IPS DF 6.9 (cell line): ENCODE measurements at regions not wholly inside any gene's neighbourhood (a gene's known extent, or its start where the extent isn't known, plus 50 kb on each side); places are given as distances from the start of the nearest gene placed in this dataset.

Source experiments
- DNase-seq: peaks from one replicate; pipeline ENCODE4 v3.0.0-alpha.2; 2013; ENCODE audit warnings: low read depth, low spot score
- H3K27ac ChIP-seq: one replicate; pipeline ENCODE4 v1.5.1; 2013; ENCODE audit warnings: low read length, control low read depth
- H3K27me3 ChIP-seq: 2 replicates; pipeline ENCODE4 v1.6.1; 2013; ENCODE audit warnings: mild to moderate bottlenecking, low read length; ENCODE audit not compliant: control insufficient read depth, insufficient read depth
- H3K36me3 ChIP-seq: 2 replicates; pipeline ENCODE4 v1.6.1; 2013; ENCODE audit warnings: low read length; ENCODE audit not compliant: control insufficient read depth, insufficient read depth
- H3K4me1 ChIP-seq: 2 replicates; pipeline ENCODE4 v1.6.1; 2013; ENCODE audit warnings: low read length; ENCODE audit not compliant: control insufficient read depth, insufficient read depth
- H3K4me3 ChIP-seq: 2 replicates; pipeline ENCODE4 v1.5.1; 2013; ENCODE audit warnings: mild to moderate bottlenecking, low read length
- H3K9me3 ChIP-seq: 2 replicates; pipeline ENCODE4 v1.6.1; 2013; ENCODE audit warnings: low read length, inconsistent platforms; ENCODE audit not compliant: control insufficient read depth, insufficient read depth
- WGBS: extraction: QIAGEN DNeasy Blood & Tissue Kit; methylation state at CpG from one replicate; pipeline ENCODE4 v1.1.7; 2013; ENCODE audit warnings: mixed read lengths, missing lambda C conversion rate; ENCODE audit not compliant: insufficient read length, insufficient coverage; 5-methylcytosine and 5-hydroxymethylcytosine counted together

DNA sequence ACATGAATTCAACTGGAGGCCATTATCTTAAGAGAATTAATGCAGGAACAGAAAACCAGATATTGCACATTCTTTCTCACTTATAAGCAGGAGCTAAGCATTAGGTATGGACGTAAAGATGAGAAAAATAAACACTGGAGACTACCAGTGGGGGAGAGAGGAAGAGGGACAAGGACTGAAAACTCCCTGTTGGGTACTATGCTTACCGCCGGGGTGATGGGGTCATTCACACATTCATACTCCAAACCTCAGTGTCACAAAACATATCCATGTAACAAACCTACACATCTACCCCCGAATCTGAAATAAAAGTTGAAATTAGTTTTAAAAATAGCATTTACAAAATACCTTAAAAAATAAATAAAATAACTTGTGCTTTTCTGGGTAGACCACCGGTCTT is 80.8 kb upstream of the RAP1B start:
- H3K4me3 ChIP-seq, result no peak overlapping the region
- H3K36me3 ChIP-seq, result no peaks in the 10 kb centered on the region
- DNase-seq, result no peak
- no peaks in the 10 kb centered on the region for H3K9me3 ChIP-seq
- H3K27me3 ChIP-seq, result no peaks in the 10 kb centered on the region
- no peak overlapping the region for H3K27ac ChIP-seq
- no CpG with 5 or more reads among the region's 5 CpGs for WGBS
- H3K4me1 ChIP-seq, result no peaks in the 10 kb centered on the region

DNA sequence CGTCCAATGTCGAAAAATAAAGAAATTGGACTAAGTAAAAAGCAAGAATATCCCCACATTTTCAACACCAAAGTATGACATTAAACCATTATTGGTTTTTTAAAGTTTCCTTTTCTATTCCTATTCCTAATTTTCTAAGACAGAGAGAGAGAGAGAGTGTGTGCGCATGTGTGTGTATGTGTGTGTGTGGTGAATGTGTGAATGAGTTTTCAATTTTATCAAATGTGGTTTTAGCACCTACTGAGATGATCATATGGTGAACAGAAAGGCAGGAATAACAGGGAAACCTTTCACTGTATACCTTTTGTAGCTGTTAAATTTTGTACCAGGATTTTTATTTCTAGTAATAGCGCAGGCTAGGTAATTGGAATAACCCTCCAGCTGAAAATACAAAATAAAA is 80.4 kb upstream of the RAP1B start:
- no peaks in the 10 kb centered on the region for H3K4me1 ChIP-seq
- WGBS, result no CpG with 5 or more reads among the region's 4 CpGs
- no peak overlapping the region for H3K4me3 ChIP-seq
- H3K27ac ChIP-seq, result no peak overlapping the region
- no peaks in the 10 kb centered on the region for H3K36me3 ChIP-seq
- H3K9me3 ChIP-seq, result no peaks in the 10 kb centered on the region
- H3K27me3 ChIP-seq, result no peaks in the 10 kb centered on the region
- no peak for DNase-seq

DNA sequence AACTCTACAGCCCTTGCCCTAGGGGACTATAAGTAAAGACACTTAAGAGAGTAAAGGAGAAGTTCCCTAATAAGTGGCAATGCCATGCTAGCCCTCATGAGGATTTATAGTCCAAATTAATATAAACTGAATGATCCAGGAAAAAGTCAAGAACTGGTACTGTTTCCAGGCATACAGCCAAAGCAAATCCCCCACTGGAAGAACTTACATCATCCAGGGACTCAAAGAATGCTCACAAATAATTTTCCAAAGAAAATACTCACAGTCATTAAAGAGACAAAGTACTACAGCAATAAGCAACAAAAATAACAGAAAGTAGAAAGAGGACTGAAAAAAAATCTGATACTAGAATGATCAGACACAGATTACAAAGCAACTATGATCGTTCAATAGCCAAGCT is 79.7 kb upstream of the RAP1B start:
- no peak for DNase-seq
- no peak overlapping the region for H3K4me3 ChIP-seq
- H3K9me3 ChIP-seq, result no peaks in the 10 kb centered on the region
- H3K27ac ChIP-seq, result no peak overlapping the region
- WGBS, result no CpG with 5 or more reads among the region's 1 CpG
- H3K27me3 ChIP-seq, result no peaks in the 10 kb centered on the region
- no peaks in the 10 kb centered on the region for H3K4me1 ChIP-seq
- H3K36me3 ChIP-seq, result no peaks in the 10 kb centered on the region

DNA sequence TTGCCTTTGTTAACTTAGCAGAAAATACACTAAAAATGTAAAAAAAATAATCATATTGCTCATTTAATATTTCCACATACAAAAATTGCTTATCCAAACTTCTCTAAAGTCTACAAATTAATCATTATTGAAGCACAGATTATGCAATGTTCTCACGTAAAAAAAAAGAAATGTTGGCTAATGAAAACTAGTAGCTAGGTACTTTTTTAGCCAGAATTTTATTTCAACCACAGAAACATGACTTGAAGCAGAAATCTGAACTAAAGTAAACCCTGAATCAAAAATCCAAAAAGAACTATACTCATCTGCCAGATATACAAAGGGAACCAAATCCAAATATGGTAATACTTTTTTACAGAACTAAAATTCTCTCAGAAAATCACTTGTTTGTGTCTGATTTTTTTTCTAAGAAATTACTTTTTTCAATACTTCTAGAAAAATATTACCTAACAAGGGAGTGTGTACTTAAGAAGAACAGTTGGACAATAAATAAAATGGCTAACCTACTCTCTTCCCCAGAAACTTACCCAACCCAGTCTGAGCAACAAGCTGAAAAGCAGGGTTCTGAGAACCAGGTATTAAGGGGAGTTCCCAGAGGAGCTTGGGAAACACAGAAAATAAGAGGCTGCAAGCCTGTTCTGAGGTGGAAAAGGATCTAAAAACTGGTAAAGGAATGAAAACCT is 78.4 kb upstream of the RAP1B start:
- WGBS, result no CpG with 5 or more reads among the region's 1 CpG
- DNase-seq, result no peak
- Histone ChIP-seq H3K36me3 (no peaks in the 10 kb centered on the region), H3K4me3 (no peak overlapping the region), H3K27me3 (no peaks in the 10 kb centered on the region), H3K4me1 (no peaks in the 10 kb centered on the region), H3K27ac (no peak overlapping the region), H3K9me3 (no peaks in the 10 kb centered on the region)

DNA sequence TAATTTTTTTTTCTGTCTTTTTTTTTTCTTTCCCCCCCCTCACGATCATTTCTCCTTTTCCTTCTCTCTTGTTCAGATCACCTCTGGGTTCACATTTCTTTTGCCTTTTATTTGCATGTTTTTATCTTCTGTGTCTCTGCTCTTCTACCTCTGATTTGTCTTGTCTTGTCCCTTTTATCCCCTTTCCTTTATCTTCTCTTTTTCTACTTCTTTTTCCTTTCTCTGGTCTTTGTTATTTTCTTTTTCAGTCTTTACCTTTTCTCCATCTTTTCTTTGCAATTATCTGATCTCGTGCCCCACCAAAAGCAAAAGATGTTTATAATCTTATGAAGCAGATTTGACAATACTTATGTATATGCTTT is 77.8 kb upstream of the RAP1B start:
- WGBS, result 100% methylated on average over 1 of the region's 2 CpGs
- no peak for DNase-seq
- Histone ChIP-seq H3K27ac (no peak overlapping the region), H3K9me3 (no peaks in the 10 kb centered on the region), H3K27me3 (no peaks in the 10 kb centered on the region), H3K36me3 (no peaks in the 10 kb centered on the region), H3K4me1 (no peaks in the 10 kb centered on the region), H3K4me3 (no peak overlapping the region)

DNA sequence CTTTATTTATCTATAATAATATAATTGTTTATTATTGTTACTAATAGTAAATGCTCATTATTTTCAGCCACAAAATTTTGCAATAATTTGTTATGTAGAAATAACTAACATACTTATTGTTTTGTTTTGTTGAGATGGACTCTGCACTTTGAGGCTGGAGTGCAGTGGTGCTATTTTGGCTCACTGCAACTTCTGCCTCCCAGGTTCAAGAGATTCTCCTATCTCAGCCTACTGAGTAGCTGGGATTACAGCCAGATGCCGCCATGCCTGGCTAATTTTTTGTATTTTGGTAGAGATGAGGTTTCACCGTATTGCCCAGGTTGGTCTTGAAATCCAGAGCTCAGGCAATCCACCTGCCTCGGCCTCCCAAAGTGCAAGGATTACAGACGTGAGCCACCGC is 76.6 kb upstream of the RAP1B start:
- DNase-seq, result no peak
- WGBS, result no CpG with 5 or more reads among the region's 5 CpGs
- Histone ChIP-seq H3K36me3 (no peaks in the 10 kb centered on the region), H3K9me3 (no peaks in the 10 kb centered on the region), H3K4me1 (no peaks in the 10 kb centered on the region), H3K27me3 (no peaks in the 10 kb centered on the region), H3K27ac (no peak overlapping the region), H3K4me3 (no peak overlapping the region)

DNA sequence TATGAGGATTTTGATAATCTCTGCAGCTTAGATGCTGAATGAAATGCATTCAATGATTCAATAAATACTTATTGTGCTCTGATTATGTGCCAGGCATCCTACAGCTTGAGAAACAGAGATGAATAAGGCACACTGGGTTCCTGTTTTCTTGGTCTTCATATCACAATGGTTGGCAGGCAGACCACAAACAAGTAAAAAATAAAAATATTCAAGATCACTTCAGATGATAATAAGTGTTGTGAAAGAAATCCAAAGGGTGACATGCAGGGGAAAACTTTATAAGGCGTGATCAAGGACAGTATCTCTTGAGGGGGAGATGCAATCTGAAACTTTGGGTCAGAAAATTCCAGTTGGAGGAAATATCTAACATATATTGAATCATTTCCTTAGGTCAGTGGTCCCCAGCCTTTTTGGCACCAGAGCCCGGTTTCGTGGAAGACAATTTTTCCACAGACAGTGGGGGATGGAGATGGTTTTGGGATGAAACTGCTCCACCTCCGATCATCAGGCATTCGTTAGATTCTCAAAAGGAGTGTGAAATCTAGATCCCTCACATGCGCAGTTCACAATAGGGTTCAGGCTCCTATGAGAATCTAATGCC is 73.7 kb upstream of the RAP1B start:
- no CpG with 5 or more reads among the region's 6 CpGs for WGBS
- H3K27ac ChIP-seq, result no peak overlapping the region
- no peaks in the 10 kb centered on the region for H3K4me1 ChIP-seq
- no peaks in the 10 kb centered on the region for H3K9me3 ChIP-seq
- H3K36me3 ChIP-seq, result 0 out of 2 replicates have a peak, but pooled peaks cover 2% of the 10 kb centered on the region
- DNase-seq, result no peak
- no peaks in the 10 kb centered on the region for H3K27me3 ChIP-seq
- no peak overlapping the region for H3K4me3 ChIP-seq

DNA sequence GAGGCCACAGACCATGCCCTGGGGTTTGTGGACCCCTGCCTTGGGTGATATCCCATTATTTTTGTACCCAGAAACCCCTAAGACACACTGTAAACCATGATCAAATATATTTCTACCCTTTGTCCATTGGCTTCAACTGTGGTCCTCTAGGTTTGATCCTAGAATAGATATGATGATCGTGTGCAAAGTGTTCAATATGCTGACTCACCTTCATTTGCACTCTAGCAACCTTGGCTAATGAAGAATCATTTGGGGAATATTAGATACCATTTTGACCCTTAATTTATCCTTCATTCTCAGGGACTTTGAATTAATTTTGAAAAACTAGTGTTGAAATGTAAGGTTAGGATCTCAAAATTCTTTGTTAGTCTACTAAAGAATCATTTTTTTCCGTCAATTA is 73.1 kb upstream of the RAP1B start:
- H3K27ac ChIP-seq, result no peak overlapping the region
- no peaks in the 10 kb centered on the region for H3K4me1 ChIP-seq
- WGBS, result no CpG with 5 or more reads among the region's 2 CpGs
- H3K9me3 ChIP-seq, result no peaks in the 10 kb centered on the region
- H3K36me3 ChIP-seq, result 0 out of 2 replicates have a peak, but pooled peaks cover 2% of the 10 kb centered on the region
- no peaks in the 10 kb centered on the region for H3K27me3 ChIP-seq
- DNase-seq, result no peak
- H3K4me3 ChIP-seq, result no peak overlapping the region

DNA sequence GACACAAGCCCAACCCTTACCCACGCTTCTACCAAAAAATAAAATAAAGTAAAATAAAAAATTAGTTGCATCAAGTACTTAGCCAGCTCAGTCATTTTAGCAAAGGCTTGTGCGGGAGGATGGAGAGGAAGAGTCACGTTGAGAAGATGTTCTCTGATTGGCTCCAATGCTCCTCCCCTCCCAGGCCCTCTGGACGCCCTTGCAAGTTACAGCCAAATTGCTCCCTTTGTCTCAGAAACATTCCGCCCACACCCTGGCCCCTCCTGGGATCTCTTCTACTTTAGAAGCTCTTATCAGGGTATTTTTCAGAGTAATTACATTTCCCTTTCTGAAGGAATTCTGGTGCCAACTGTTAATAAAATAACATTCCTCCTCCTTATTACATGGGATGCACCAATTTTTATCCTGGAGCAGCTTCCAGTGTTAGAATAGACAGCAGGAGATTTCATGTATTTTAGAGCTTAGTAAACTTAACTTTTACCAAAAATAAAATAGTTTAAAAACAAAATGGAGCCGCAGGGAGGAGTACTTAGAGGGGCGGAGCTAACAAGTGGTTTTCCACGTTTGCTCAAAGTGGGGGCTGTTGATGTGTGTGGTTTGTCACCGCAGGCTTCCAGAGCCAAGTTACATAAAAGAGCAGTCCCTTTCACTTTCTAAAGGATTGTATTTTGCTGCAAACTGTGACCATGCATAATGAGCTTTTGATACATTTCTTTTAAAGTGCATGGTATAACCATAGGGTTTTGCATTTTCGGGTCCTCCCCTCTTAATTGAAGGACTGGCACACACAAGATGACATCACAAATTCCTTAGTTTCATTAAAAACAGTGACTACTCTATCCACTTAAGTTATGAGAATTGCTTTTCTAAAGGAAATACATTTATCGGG is 71.7 kb upstream of the RAP1B start:
- H3K36me3 ChIP-seq, result 0 out of 2 replicates have a peak, but pooled peaks cover 2% of the 10 kb centered on the region
- H3K27ac ChIP-seq, result no peak overlapping the region
- no peaks in the 10 kb centered on the region for H3K27me3 ChIP-seq
- DNase-seq, result no peak
- no peaks in the 10 kb centered on the region for H3K4me1 ChIP-seq
- no peak overlapping the region for H3K4me3 ChIP-seq
- no CpG with 5 or more reads among the region's 11 CpGs for WGBS
- no peaks in the 10 kb centered on the region for H3K9me3 ChIP-seq

DNA sequence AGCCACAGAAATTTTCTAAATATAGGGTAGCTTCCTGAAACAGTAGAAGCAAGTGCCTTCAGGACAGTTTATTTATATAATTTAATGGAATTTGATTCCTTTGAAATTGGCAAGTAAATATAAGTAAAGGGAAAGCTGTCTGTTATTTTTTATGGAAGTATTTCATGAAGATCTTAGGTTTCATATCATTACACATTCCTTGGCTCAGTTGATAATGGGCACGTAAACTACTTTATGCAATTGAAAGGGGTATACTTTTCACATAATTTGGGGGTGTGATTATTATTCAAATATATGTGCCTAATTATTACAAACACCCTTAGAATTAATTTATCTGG is 71.1 kb upstream of the RAP1B start:
- no CpG with 5 or more reads among the region's 1 CpG for WGBS

More for the DNA sequence above, 71.1 kb upstream of the RAP1B start:
- Histone ChIP-seq H3K36me3 (0 out of 2 replicates have a peak, but pooled peaks cover 2% of the 10 kb centered on the region), H3K9me3 (no peaks in the 10 kb centered on the region), H3K4me3 (no peak overlapping the region), H3K4me1 (no peaks in the 10 kb centered on the region), H3K27me3 (no peaks in the 10 kb centered on the region), H3K27ac (no peak overlapping the region)
- no peak for DNase-seq
